ENCODE measurements at regions not wholly inside any gene's neighbourhood (a gene's known extent, or its start where the extent isn't known, plus 50 kb on each side); places are given as distances from the start of the nearest gene placed in this dataset.

GRCh38 chr13:85091631-85092234 is 707.5 kb downstream of the SLITRK6 start:
- TF ChIP-seq CTCF (IDR thresholded peaks at IDR 0.05; ENCODE audit: insufficient read depth, low read depth, low read length, missing control alignments): no peak
- H3K4me3 ChIP-seq (ENCODE audit: low read depth, low read length): no peak overlapping the region
- DNase-seq (ENCODE audit: low read depth): no peak

GRCh38 chr13:85089186-85089585 is 710.0 kb downstream of the SLITRK6 start:
- no peak for TF ChIP-seq CTCF (IDR thresholded peaks at IDR 0.05; ENCODE audit: insufficient read depth, low read depth, low read length, missing control alignments)
- DNase-seq (ENCODE audit: low read depth): no peak
- H3K4me3 ChIP-seq (ENCODE audit: low read depth, low read length): no peak overlapping the region

- TF ChIP-seq CTCF (IDR thresholded peaks at IDR 0.05; ENCODE audit: insufficient read depth, low read depth, low read length, missing control alignments): no peak
- DNase-seq (ENCODE audit: low read depth): no peak
- no peak overlapping the region for H3K4me3 ChIP-seq (ENCODE audit: low read depth, low read length)
Observed at GRCh38 chr13:85080691-85081090, 718.5 kb downstream of the SLITRK6 start.

GRCh38 chr13:85076343-85076742 is 722.9 kb downstream of the SLITRK6 start:
- no peak for TF ChIP-seq CTCF (IDR thresholded peaks at IDR 0.05; ENCODE audit: insufficient read depth, low read depth, low read length, missing control alignments)
- no peak overlapping the region for H3K4me3 ChIP-seq (ENCODE audit: low read depth, low read length)
- DNase-seq (ENCODE audit: low read depth): no peak

GRCh38 chr13:85074543-85075313 is 724.5 kb downstream of the SLITRK6 start:
- H3K4me3 ChIP-seq (ENCODE audit: low read depth, low read length): no peak overlapping the region
- no peak for DNase-seq (ENCODE audit: low read depth)
- TF ChIP-seq CTCF (IDR thresholded peaks at IDR 0.05; ENCODE audit: insufficient read depth, low read depth, low read length, missing control alignments): no peak

- DNase-seq (ENCODE audit: low read depth): no peak
- H3K4me3 ChIP-seq (ENCODE audit: low read depth, low read length): no peak overlapping the region
- no peak for TF ChIP-seq CTCF (IDR thresholded peaks at IDR 0.05; ENCODE audit: insufficient read depth, low read depth, low read length, missing control alignments)
Observed at GRCh38 chr13:85068231-85068630, 731.0 kb downstream of the SLITRK6 start.

Data from GM12865 (cell line).